Chondrocyte (in vitro differentiated cells): ENCODE measurements at regions not wholly inside any gene's neighbourhood (a gene's known extent, or its start where the extent isn't known, plus 50 kb on each side); places are given as distances from the start of the nearest gene placed in this dataset.

Experiments
- DNase-seq: peaks from one replicate; pipeline ENCODE4 v3.0.0; 2021; ENCODE audit warnings: mixed read lengths, low spot score
- H3K27ac Mint-ChIP-seq: one replicate; pipeline ENCODE4 v1.8.0; 2021; ENCODE audit warnings: mild to moderate bottlenecking, moderate library complexity, mixed read lengths; ENCODE audit not compliant: unreplicated experiment
- H3K27me3 Mint-ChIP-seq: 2 replicates; pipeline ENCODE4 v1.8.0; 2021; ENCODE audit warnings: low read depth, mixed read lengths
- H3K36me3 Mint-ChIP-seq: 2 replicates; pipeline ENCODE4 v1.8.0; 2021; ENCODE audit warnings: low read depth, mixed read lengths
- H3K4me1 Mint-ChIP-seq: 2 replicates; pipeline ENCODE4 v1.8.0; 2021; ENCODE audit warnings: low read depth, mild to moderate bottlenecking, mixed read lengths
- H3K4me3 Mint-ChIP-seq: one replicate; pipeline ENCODE4 v1.8.0; 2021; ENCODE audit warnings: mild to moderate bottlenecking, moderate library complexity, mixed read lengths; ENCODE audit not compliant: unreplicated experiment
- H3K9me3 Mint-ChIP-seq: 2 replicates; pipeline ENCODE4 v1.8.0; 2021; ENCODE audit warnings: low read depth, mixed read lengths
- CTCF ChIP-seq: fragments of 200-600 bp; sonication (generic); IDR thresholded peaks from 2 replicates; pipeline ENCODE4 v1.5.0; 2021; ENCODE audit warnings: antibody characterized with exemption, mild to moderate bottlenecking, moderate library complexity

- TF ChIP-seq CTCF = no peak
- Mint-ChIP-seq H3K9me3 (peaks cover 8% of the 10 kb centered on the region), H3K27ac (no peak overlapping the region), H3K4me3 (no peak overlapping the region), H3K4me1 (peaks cover 12% of the 10 kb centered on the region), H3K36me3 (no peaks in the 10 kb centered on the region), H3K27me3 (no peaks in the 10 kb centered on the region)
- peak; percentile 20 for DNase-seq
Measured at GRCh38 chr10:42958142-42958868, 118.6 kb upstream of the RET start.

- TF ChIP-seq CTCF = no peak
- H3K4me1 Mint-ChIP-seq = peaks cover 12% of the 10 kb centered on the region
- no peak overlapping the region for H3K4me3 Mint-ChIP-seq
- H3K27ac Mint-ChIP-seq = no peak overlapping the region
- peak; percentile 51 for DNase-seq
- H3K36me3 Mint-ChIP-seq = no peaks in the 10 kb centered on the region
- no peaks in the 10 kb centered on the region for H3K27me3 Mint-ChIP-seq
- H3K9me3 Mint-ChIP-seq = peaks cover 8% of the 10 kb centered on the region
Measured at GRCh38 chr10:42959833-42960232, 117.0 kb upstream of the RET start.

GRCh38 chr10:42960491-42960990, 116.3 kb upstream of the RET start:
- TF ChIP-seq CTCF = no peak
- DNase-seq = no peak
- no peak overlapping the region for H3K27ac Mint-ChIP-seq
- no peak overlapping the region for H3K4me3 Mint-ChIP-seq
- no peaks in the 10 kb centered on the region for H3K36me3 Mint-ChIP-seq
- H3K27me3 Mint-ChIP-seq = no peaks in the 10 kb centered on the region
- peaks cover 12% of the 10 kb centered on the region for H3K4me1 Mint-ChIP-seq
- peaks cover 8% of the 10 kb centered on the region for H3K9me3 Mint-ChIP-seq

GRCh38 chr10:42960991-42961795, 115.7 kb upstream of the RET start:
- H3K27me3 Mint-ChIP-seq = no peaks in the 10 kb centered on the region
- H3K4me3 Mint-ChIP-seq = no peak overlapping the region
- no peaks in the 10 kb centered on the region for H3K36me3 Mint-ChIP-seq
- TF ChIP-seq CTCF = no peak
- H3K9me3 Mint-ChIP-seq = peaks cover 8% of the 10 kb centered on the region
- no peak for DNase-seq
- H3K4me1 Mint-ChIP-seq = peaks cover 12% of the 10 kb centered on the region
- H3K27ac Mint-ChIP-seq = no peak overlapping the region

GRCh38 chr10:42961796-42962109, 115.1 kb upstream of the RET start:
- H3K27ac Mint-ChIP-seq = no peak overlapping the region
- H3K4me3 Mint-ChIP-seq = no peak overlapping the region
- peaks cover 12% of the 10 kb centered on the region for H3K4me1 Mint-ChIP-seq
- no peak for TF ChIP-seq CTCF
- no peaks in the 10 kb centered on the region for H3K36me3 Mint-ChIP-seq
- DNase-seq = no peak
- H3K27me3 Mint-ChIP-seq = no peaks in the 10 kb centered on the region
- peaks cover 5% of the 10 kb centered on the region for H3K9me3 Mint-ChIP-seq
